Prostate gland (tissue), 2 donors: ENCODE measurements at regions not wholly inside any gene's neighbourhood (a gene's known extent, or its start where the extent isn't known, plus 50 kb on each side); places are given as distances from the start of the nearest gene placed in this dataset.

Experiments
- POLR2A ChIP-seq: fragments of 450-650 bp; IDR thresholded peaks from one replicate; pipeline ENCODE4 v1.6.1; 2016; ENCODE audit warnings: antibody characterized with exemption, mild to moderate bottlenecking
- POLR2AphosphoS5 ChIP-seq: sonication (generic); formaldehyde crosslinking; IDR thresholded peaks from one replicate; pipeline ENCODE4 v1.6.1; 2017; ENCODE audit warnings: antibody characterized with exemption
- TF ChIP-seq, protein P1 (sequence below), 4 experiments: fragments of 200-600 bp in 2 of 4; fragments of 450-650 bp in 2 of 4; sonication (generic) in 2 of 4; IDR thresholded peaks; 1 replicate in 3 of 4; 2 replicates in 1 of 4; pipeline ENCODE4 v1.5.1; 2016 to 2019; ENCODE audit warnings: antibody characterized with exemption in 4 of 4, mild to moderate bottlenecking in 2 of 4, moderate library complexity in 2 of 4

DNA sequence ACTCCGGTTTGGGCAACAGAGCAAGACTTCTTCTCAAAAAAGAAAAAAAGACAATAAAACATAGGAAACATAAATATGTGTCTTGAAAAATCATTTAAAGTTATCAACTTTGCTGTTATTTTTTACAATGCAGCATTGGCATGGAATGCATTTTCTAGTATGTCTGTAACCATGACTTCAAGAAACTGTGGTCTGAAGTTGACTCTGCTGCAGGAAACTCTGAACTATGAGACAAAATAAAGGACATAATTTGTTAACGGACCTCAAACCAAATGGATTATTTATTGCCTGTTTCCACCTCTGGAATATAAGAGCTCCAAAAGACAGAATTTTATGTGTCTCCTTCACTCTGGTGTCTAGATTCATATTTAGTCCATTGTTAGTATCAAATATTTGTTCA, 79.1 kb downstream of the TRIB2 start:
- TF ChIP-seq, protein P1, sequence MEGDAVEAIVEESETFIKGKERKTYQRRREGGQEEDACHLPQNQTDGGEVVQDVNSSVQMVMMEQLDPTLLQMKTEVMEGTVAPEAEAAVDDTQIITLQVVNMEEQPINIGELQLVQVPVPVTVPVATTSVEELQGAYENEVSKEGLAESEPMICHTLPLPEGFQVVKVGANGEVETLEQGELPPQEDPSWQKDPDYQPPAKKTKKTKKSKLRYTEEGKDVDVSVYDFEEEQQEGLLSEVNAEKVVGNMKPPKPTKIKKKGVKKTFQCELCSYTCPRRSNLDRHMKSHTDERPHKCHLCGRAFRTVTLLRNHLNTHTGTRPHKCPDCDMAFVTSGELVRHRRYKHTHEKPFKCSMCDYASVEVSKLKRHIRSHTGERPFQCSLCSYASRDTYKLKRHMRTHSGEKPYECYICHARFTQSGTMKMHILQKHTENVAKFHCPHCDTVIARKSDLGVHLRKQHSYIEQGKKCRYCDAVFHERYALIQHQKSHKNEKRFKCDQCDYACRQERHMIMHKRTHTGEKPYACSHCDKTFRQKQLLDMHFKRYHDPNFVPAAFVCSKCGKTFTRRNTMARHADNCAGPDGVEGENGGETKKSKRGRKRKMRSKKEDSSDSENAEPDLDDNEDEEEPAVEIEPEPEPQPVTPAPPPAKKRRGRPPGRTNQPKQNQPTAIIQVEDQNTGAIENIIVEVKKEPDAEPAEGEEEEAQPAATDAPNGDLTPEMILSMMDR (IDR thresholded peaks at IDR 0.05) = no peak
- TF ChIP-seq POLR2A (no peak), POLR2AphosphoS5 (no peak)
